HEK293 (cell line): ENCODE measurements at regions not wholly inside any gene's neighbourhood (a gene's known extent, or its start where the extent isn't known, plus 50 kb on each side); places are given as distances from the start of the nearest gene placed in this dataset.

ENCODE experiments used
- CTCF ChIA-PET: fragments of 350-600 bp; formaldehyde crosslinking; extraction: SDS; loops from one replicate; lab custom pipeline; 2021; ENCODE audit warnings: antibody characterized with exemption; lab: Yijun Ruan, JAX
- POLR2A ChIA-PET: fragments of 300-600 bp; formaldehyde crosslinking; extraction: SDS; loops from one replicate; lab custom pipeline; 2020; ENCODE audit warnings: antibody characterized with exemption, inconsistent platforms; lab: Yijun Ruan, JAX
- H3K27ac ChIP-seq: fragments of 200-500 bp; sonication (Bioruptor generic); 2 replicates; pipeline ENCODE4 v1.5.1; 2014; ENCODE audit warnings: low read depth, low read length, control low read depth, inconsistent platforms; ENCODE audit errors: extremely low read depth
- H3K36me3 ChIP-seq, 2 experiments: fragments of 200-500 bp in 1 of 2; sonication (Bioruptor generic) in 1 of 2; 1 replicate in 1 of 2; 2 replicates in 1 of 2; pipeline ENCODE4 v1.5.1; 2014 to 2017; ENCODE audit warnings: inconsistent platforms in 2 of 2, low read length in 2 of 2; ENCODE audit not compliant: control insufficient read depth in 2 of 2, insufficient read depth in 1 of 2
- H3K4me1 ChIP-seq: fragments of 200-500 bp; sonication (Bioruptor generic); 2 replicates; pipeline ENCODE4 v1.5.1; 2014; ENCODE audit warnings: mild to moderate bottlenecking, low read length, inconsistent platforms; ENCODE audit not compliant: control insufficient read depth, insufficient read depth
- H3K4me3 ChIP-seq: 2 replicates; pipeline ENCODE4 v1.5.1; 2011; ENCODE audit warnings: low read depth, mild to moderate bottlenecking, control low read depth, low read length, moderate library complexity
- H3K9me3 ChIP-seq: fragments of 200-500 bp; sonication (Bioruptor generic); 2 replicates; pipeline ENCODE4 v1.5.1; 2014; ENCODE audit warnings: low read depth, low read length, inconsistent platforms; ENCODE audit not compliant: control insufficient read depth, insufficient read depth
- FEZF1 ChIP-seq: fragments of 450-650 bp; formaldehyde crosslinking; IDR thresholded peaks from 2 replicates; pipeline ENCODE4 v1.5.1; 2016; ENCODE audit warnings: missing biosample characterization, missing genetic modification characterization
- GLI2 ChIP-seq: fragments of 450-650 bp; formaldehyde crosslinking; IDR thresholded peaks from 2 replicates; pipeline ENCODE4; 2017; ENCODE audit warnings: missing biosample characterization, missing genetic modification characterization, low read depth, borderline replicate concordance
- HOXC10 ChIP-seq: sonication (generic); formaldehyde crosslinking; IDR thresholded peaks from 2 replicates; pipeline ENCODE4 v1.8.1; 2023; ENCODE audit warnings: mild to moderate bottlenecking, missing genetic modification reagents
- YY1 ChIP-seq: fragments of 450-650 bp; formaldehyde crosslinking; IDR thresholded peaks from 2 replicates; pipeline ENCODE4 v1.5.1; 2018; ENCODE audit warnings: missing biosample characterization, missing genetic modification characterization
- ZNF114 ChIP-seq: fragments of 450-650 bp; formaldehyde crosslinking; IDR thresholded peaks from 2 replicates; pipeline ENCODE4 v1.5.0; 2017; ENCODE audit warnings: missing biosample characterization, missing genetic modification characterization
- ZNF510 ChIP-seq: fragments of 450-650 bp; formaldehyde crosslinking; IDR thresholded peaks from 2 replicates; pipeline ENCODE4 v1.5.1; 2018; ENCODE audit warnings: mild to moderate bottlenecking, missing genetic modification characterization, missing biosample characterization; ENCODE audit not compliant: insufficient replicate concordance
- ZNF561 ChIP-seq: fragments of 450-650 bp; IDR thresholded peaks from 2 replicates; pipeline ENCODE4 v1.5.1; 2018; ENCODE audit warnings: missing biosample characterization, missing genetic modification characterization, borderline replicate concordance
- ZNF571 ChIP-seq: fragments of 450-650 bp; formaldehyde crosslinking; IDR thresholded peaks from 2 replicates; pipeline ENCODE4 v1.5.0; 2017; ENCODE audit warnings: missing biosample characterization, missing genetic modification characterization
- ZNF664 ChIP-seq: fragments of 450-650 bp; formaldehyde crosslinking; IDR thresholded peaks from 2 replicates; pipeline ENCODE4 v1.5.1; 2016; ENCODE audit warnings: missing biosample characterization, missing genetic modification characterization
- TF ChIP-seq, protein P1 (sequence below): fragments of 450-650 bp; formaldehyde crosslinking; IDR thresholded peaks from 2 replicates; pipeline ENCODE4 v1.5.1; 2016; ENCODE audit warnings: missing biosample characterization, missing genetic modification characterization
- TF ChIP-seq, protein P2 (sequence below): IDR thresholded peaks from 2 replicates; pipeline ENCODE4 v1.6.1; 2011; ENCODE audit warnings: mild to moderate bottlenecking, low read depth, low read length, borderline replicate concordance
- TF ChIP-seq, protein P3 (sequence below): fragments of 450-650 bp; formaldehyde crosslinking; IDR thresholded peaks from 2 replicates; pipeline ENCODE4 v1.5.1; 2016; ENCODE audit warnings: missing biosample characterization, missing genetic modification characterization
- TF ChIP-seq, protein P4 (sequence below): fragments of 450-650 bp; formaldehyde crosslinking; optimal IDR thresholded peaks from 2 replicates; pipeline ENCODE3; 2016; ENCODE audit warnings: missing biosample characterization, mild to moderate bottlenecking, missing genetic modification characterization
- TF ChIP-seq, protein P5 (sequence below): fragments of 450-650 bp; formaldehyde crosslinking; IDR thresholded peaks from 2 replicates; pipeline ENCODE4 v1.5.1; 2017; ENCODE audit warnings: missing biosample characterization, mild to moderate bottlenecking, missing genetic modification characterization, moderate library complexity

DNA sequence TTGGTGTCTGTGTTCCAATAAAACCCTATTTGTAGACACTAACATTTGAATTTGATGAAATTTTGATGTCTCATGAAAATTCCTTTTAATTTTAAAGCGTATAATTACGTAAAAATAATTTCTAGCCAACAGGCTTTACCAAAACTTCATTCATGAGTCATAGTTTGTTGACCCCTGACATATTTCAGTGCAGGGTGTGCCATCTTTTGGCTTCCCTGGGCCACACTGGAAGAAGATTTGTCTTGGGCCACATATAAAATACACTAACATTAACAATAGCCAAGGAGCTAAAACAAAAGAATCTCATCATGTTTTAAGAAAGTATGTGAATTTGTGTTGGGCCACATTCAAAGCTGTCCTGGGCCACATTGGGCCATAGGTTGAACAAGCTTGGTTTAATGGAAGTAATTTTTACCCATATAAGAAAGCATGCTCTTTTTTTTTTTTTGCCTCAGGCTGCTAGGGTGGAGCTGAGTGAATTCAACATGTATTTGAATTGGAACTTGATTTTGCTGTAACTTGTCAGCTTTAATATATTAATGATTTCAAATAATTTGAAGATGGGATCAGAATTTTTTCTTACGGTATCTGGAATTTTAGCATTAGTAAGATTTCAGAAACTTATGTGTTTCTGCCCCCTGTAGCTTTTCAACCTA lies 267.7 kb upstream of the RGS18 start:
- no peaks in the 10 kb centered on the region for H3K9me3 ChIP-seq
- TF ChIP-seq GLI2 (tag by site-specific recombination) = no peak
- no peak for TF ChIP-seq ZNF664 (tag by site-specific recombination)
- no peak for TF ChIP-seq ZNF114
- TF ChIP-seq, protein P1, sequence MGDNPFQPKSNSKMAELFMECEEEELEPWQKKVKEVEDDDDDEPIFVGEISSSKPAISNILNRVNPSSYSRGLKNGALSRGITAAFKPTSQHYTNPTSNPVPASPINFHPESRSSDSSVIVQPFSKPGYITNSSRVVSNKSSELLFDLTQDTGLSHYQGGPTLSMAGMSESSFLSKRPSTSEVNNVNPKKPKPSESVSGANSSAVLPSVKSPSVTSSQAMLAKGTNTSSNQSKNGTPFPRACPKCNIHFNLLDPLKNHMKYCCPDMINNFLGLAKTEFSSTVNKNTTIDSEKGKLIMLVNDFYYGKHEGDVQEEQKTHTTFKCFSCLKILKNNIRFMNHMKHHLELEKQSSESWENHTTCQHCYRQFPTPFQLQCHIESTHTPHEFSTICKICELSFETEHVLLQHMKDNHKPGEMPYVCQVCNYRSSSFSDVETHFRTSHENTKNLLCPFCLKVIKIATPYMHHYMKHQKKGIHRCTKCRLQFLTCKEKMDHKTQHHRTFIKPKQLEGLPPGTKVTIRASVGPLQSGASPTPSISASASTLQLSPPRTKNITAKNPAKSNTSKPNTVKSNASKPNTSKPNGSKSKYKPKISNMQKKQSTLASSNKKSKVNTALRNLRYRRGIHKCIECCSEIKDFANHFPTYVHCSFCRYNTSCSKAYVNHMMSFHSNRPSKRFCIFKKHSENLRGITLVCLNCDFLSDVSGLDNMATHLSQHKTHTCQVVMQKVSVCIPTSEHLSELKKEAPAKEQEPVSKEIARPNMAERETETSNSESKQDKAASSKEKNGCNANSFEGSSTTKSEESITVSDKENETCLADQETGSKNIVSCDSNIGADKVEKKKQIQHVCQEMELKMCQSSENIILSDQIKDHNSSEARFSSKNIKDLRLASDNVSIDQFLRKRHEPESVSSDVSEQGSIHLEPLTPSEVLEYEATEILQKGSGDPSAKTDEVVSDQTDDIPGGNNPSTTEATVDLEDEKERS = no peak
- no peak for TF ChIP-seq YY1
- ChIA-PET POLR2A (no interaction called here), CTCF (no interaction called here)
- H3K36me3 ChIP-seq = no peaks in the 10 kb centered on the region
- no peak overlapping the region for H3K27ac ChIP-seq
- no peak overlapping the region for H3K4me3 ChIP-seq
- no peaks in the 10 kb centered on the region for H3K4me1 ChIP-seq

DNA sequence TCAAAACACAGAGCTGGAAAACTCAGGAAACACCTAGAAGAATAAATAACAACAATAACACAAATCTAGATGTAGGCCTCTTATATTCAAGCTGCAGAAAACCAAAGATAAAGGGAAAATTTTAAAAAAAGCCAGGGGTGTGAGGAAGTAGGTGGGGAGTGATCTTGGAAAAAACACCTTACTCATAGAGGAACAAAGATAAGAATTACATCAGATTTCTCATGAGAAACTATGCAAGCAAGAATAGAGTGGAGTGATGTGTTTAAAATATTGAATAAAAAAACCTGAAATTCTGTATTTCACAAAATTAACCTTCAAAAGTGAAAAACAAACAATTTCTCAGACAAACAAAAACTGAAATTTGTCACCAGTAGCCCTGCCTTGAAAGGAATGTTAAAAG lies 265.5 kb upstream of the RGS18 start:
- no peaks in the 10 kb centered on the region for H3K4me1 ChIP-seq
- ChIA-PET POLR2A (no interaction called here), CTCF (no interaction called here)
- no peaks in the 10 kb centered on the region for H3K36me3 ChIP-seq
- no peak overlapping the region for H3K4me3 ChIP-seq
- TF ChIP-seq, protein P2, sequence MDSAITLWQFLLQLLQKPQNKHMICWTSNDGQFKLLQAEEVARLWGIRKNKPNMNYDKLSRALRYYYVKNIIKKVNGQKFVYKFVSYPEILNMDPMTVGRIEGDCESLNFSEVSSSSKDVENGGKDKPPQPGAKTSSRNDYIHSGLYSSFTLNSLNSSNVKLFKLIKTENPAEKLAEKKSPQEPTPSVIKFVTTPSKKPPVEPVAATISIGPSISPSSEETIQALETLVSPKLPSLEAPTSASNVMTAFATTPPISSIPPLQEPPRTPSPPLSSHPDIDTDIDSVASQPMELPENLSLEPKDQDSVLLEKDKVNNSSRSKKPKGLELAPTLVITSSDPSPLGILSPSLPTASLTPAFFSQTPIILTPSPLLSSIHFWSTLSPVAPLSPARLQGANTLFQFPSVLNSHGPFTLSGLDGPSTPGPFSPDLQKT = no peak
- TF ChIP-seq, protein P3, sequence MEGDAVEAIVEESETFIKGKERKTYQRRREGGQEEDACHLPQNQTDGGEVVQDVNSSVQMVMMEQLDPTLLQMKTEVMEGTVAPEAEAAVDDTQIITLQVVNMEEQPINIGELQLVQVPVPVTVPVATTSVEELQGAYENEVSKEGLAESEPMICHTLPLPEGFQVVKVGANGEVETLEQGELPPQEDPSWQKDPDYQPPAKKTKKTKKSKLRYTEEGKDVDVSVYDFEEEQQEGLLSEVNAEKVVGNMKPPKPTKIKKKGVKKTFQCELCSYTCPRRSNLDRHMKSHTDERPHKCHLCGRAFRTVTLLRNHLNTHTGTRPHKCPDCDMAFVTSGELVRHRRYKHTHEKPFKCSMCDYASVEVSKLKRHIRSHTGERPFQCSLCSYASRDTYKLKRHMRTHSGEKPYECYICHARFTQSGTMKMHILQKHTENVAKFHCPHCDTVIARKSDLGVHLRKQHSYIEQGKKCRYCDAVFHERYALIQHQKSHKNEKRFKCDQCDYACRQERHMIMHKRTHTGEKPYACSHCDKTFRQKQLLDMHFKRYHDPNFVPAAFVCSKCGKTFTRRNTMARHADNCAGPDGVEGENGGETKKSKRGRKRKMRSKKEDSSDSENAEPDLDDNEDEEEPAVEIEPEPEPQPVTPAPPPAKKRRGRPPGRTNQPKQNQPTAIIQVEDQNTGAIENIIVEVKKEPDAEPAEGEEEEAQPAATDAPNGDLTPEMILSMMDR (tag by site-specific recombination) = no peak
- TF ChIP-seq FEZF1 (tag by site-specific recombination) (no peak), ZNF571 (tag by site-specific recombination) (no peak), HOXC10 (no peak), ZNF510 (tag by site-specific recombination) (no peak), ZNF561 (no peak)
- TF ChIP-seq, protein P4, sequence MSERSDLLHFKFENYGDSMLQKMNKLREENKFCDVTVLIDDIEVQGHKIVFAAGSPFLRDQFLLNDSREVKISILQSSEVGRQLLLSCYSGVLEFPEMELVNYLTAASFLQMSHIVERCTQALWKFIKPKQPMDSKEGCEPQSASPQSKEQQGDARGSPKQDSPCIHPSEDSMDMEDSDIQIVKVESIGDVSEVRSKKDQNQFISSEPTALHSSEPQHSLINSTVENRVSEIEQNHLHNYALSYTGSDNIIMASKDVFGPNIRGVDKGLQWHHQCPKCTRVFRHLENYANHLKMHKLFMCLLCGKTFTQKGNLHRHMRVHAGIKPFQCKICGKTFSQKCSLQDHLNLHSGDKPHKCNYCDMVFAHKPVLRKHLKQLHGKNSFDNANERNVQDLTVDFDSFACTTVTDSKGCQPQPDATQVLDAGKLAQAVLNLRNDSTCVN (tag by site-specific recombination) = no peak
- TF ChIP-seq, protein P5, sequence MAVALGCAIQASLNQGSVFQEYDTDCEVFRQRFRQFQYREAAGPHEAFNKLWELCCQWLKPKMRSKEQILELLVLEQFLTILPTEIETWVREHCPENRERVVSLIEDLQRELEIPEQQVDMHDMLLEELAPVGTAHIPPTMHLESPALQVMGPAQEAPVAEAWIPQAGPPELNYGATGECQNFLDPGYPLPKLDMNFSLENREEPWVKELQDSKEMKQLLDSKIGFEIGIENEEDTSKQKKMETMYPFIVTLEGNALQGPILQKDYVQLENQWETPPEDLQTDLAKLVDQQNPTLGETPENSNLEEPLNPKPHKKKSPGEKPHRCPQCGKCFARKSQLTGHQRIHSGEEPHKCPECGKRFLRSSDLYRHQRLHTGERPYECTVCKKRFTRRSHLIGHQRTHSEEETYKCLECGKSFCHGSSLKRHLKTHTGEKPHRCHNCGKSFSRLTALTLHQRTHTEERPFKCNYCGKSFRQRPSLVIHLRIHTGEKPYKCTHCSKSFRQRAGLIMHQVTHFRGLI (tag by site-specific recombination) = no peak
- H3K9me3 ChIP-seq = no peaks in the 10 kb centered on the region
- no peak overlapping the region for H3K27ac ChIP-seq
